GM12892 (cell line): ENCODE measurements at regions not wholly inside any gene's neighbourhood (a gene's known extent, or its start where the extent isn't known, plus 50 kb on each side); places are given as distances from the start of the nearest gene placed in this dataset.

Experiments used
- DNase-seq: peaks from one replicate; pipeline ENCODE4 v3.0.0; 2011; ENCODE audit not compliant: insufficient read length
- FAIRE-seq: peaks from 2 replicates; lab custom pipeline; 2011; peaks lifted over from hg19 to GRCh38; lab: Jason Lieb, UNC
- POLR2A ChIP-seq: IDR thresholded peaks from 2 replicates; pipeline ENCODE4 v1.6.1; 2011; ENCODE audit warnings: low read depth, low read length, control low read depth
- POLR2AphosphoS5 ChIP-seq: IDR thresholded peaks from 2 replicates; pipeline ENCODE4 v1.6.1; 2011; ENCODE audit warnings: low read depth, low read length, control low read depth
- TAF1 ChIP-seq: IDR thresholded peaks from 2 replicates; pipeline ENCODE4 v1.6.1; 2011; ENCODE audit warnings: low read depth, mild to moderate bottlenecking, control low read depth, low read length, borderline replicate concordance

- FAIRE-seq (no peak), DNase-seq (no peak)
- TF ChIP-seq TAF1 (no peak), POLR2A (no peak), POLR2AphosphoS5 (no peak)
Measured at GRCh38 chr17:34527908-34528470, 51.4 kb upstream of the TMEM132E start.

- TF ChIP-seq POLR2A: no peak
- no peak for TF ChIP-seq POLR2AphosphoS5
- TF ChIP-seq TAF1: no peak
- no peak for FAIRE-seq
- DNase-seq: no peak
Measured at GRCh38 chr17:34527136-34527907, 52.1 kb upstream of the TMEM132E start.

GRCh38 chr17:34525651-34526050 is 53.7 kb upstream of the TMEM132E start:
- TF ChIP-seq POLR2A (no peak), POLR2AphosphoS5 (no peak), TAF1 (no peak)
- DNase-seq (no peak), FAIRE-seq (no peak)

GRCh38 chr17:34521955-34522354 is 57.4 kb upstream of the TMEM132E start:
- TF ChIP-seq POLR2AphosphoS5 (no peak), POLR2A (no peak), TAF1 (no peak)
- DNase-seq (no peak), FAIRE-seq (no peak)

- TF ChIP-seq POLR2AphosphoS5 (no peak), TAF1 (no peak), POLR2A (no peak)
- FAIRE-seq: no peak
- DNase-seq: no peak
Measured at GRCh38 chr17:34519282-34519681, 60.1 kb upstream of the TMEM132E start.

- TF ChIP-seq POLR2A: no peak
- DNase-seq: no peak
- FAIRE-seq: no peak
Measured at GRCh38 chr17:34517406-34517805, 62.0 kb upstream of the TMEM132E start.

- no peak for DNase-seq
- FAIRE-seq: no peak
- TF ChIP-seq TAF1 (no peak), POLR2A (no peak), POLR2AphosphoS5 (no peak)
Measured at GRCh38 chr17:34511931-34512330, 67.5 kb upstream of the TMEM132E start.

GRCh38 chr17:34511265-34511664 is 68.1 kb upstream of the TMEM132E start:
- TF ChIP-seq POLR2AphosphoS5 (no peak), POLR2A (no peak), TAF1 (no peak)
- DNase-seq: no peak
- no peak for FAIRE-seq

- no peak for DNase-seq
- no peak for FAIRE-seq
- TF ChIP-seq POLR2A (no peak), TAF1 (no peak), POLR2AphosphoS5 (no peak)
Measured at GRCh38 chr17:34504814-34505484, 74.4 kb upstream of the TMEM132E start.

GRCh38 chr17:34503528-34504195 is 75.7 kb upstream of the TMEM132E start:
- FAIRE-seq (no peak), DNase-seq (no peak)
- TF ChIP-seq TAF1 (no peak), POLR2A (no peak), POLR2AphosphoS5 (no peak)

- TF ChIP-seq TAF1: no peak
- no peak for TF ChIP-seq POLR2AphosphoS5
- no peak for TF ChIP-seq POLR2A
- FAIRE-seq: no peak
- DNase-seq: no peak
Measured at GRCh38 chr17:34502426-34502825, 77.0 kb upstream of the TMEM132E start.
